CD4-positive, CD25-positive, alpha-beta regulatory T cell (primary cell): ENCODE measurements at regions not wholly inside any gene's neighbourhood (a gene's known extent, or its start where the extent isn't known, plus 50 kb on each side); places are given as distances from the start of the nearest gene placed in this dataset.
A peak's percentile ranks its signal among the peaks of the same experiment; 100 is the strongest.

Experiments
- ATAC-seq, 2 donors: fragments of 150-1000 bp; cut with Tn5 transposase; one replicate each; pipeline ENCODE4 v1.10.0; 2021; ENCODE audit warnings: low read depth in 2 of 2, moderate number of reproducible peaks in 2 of 2, moderate library complexity in 1 of 2
- DNase-seq, 3 donors: peaks; one replicate each; pipeline versions ENCODE4 v3.0.0 to v3.0.0-alpha.2; 2012 to 2022; ENCODE audit warnings: mixed read lengths in 1 of 3
- H3K27ac ChIP-seq: one replicate; pipeline ENCODE4 v1.7.0; 2013; ENCODE audit warnings: mild to moderate bottlenecking, low read length; ENCODE audit not compliant: insufficient read depth, poor library complexity, severe bottlenecking
- H3K27me3 ChIP-seq: one replicate; pipeline ENCODE4 v1.7.0; 2013; ENCODE audit warnings: low read length; ENCODE audit not compliant: control insufficient read depth, insufficient read depth
- H3K36me3 ChIP-seq: one replicate; pipeline ENCODE4 v1.7.0; 2013; ENCODE audit warnings: mild to moderate bottlenecking, low read length, moderate library complexity; ENCODE audit not compliant: control insufficient read depth, insufficient read depth
- H3K4me1 ChIP-seq: 2 replicates; pipeline ENCODE4 v1.7.0; 2013; ENCODE audit warnings: mild to moderate bottlenecking, low read length; ENCODE audit not compliant: insufficient read depth, control insufficient read depth, poor library complexity, severe bottlenecking
- H3K4me3 ChIP-seq: one replicate; pipeline ENCODE4 v1.7.0; 2013; ENCODE audit warnings: low read depth, mild to moderate bottlenecking, low read length, moderate library complexity
- H3K9me3 ChIP-seq, 2 experiments: 1 replicate in 1 of 2; 2 replicates in 1 of 2; pipeline ENCODE4 v1.7.0; 2013; ENCODE audit warnings: low read length in 2 of 2, mild to moderate bottlenecking in 1 of 2, moderate library complexity in 1 of 2; ENCODE audit not compliant: control insufficient read depth in 2 of 2
- H3K27ac Mint-ChIP-seq, 3 donors: one replicate each; pipeline ENCODE4 v1.8.0; 2020 to 2022; ENCODE audit warnings: mild to moderate bottlenecking in 3 of 3, mixed read lengths in 3 of 3, moderate library complexity in 2 of 3
- H3K27me3 Mint-ChIP-seq: one replicate; pipeline ENCODE4 v1.8.0; 2022; ENCODE audit warnings: mild to moderate bottlenecking, mixed read lengths
- H3K36me3 Mint-ChIP-seq: one replicate; pipeline ENCODE4 v1.8.0; 2020; ENCODE audit warnings: mixed read lengths
- H3K4me1 Mint-ChIP-seq, 4 donors: one replicate each; pipeline ENCODE4 v1.8.0; 2020 to 2022; ENCODE audit warnings: mixed read lengths in 4 of 4, mild to moderate bottlenecking in 1 of 4
- H3K4me3 Mint-ChIP-seq, 4 donors: one replicate each; pipeline ENCODE4 v1.8.0; 2020 to 2022; ENCODE audit warnings: mild to moderate bottlenecking in 4 of 4, mixed read lengths in 4 of 4, moderate library complexity in 3 of 4
- H3K9me3 Mint-ChIP-seq, 7 donors: one replicate each; pipeline ENCODE4 v1.8.0; 2020 to 2022; ENCODE audit warnings: mixed read lengths in 7 of 7, mild to moderate bottlenecking in 3 of 7, moderate library complexity in 2 of 7

- H3K4me1 ChIP-seq = no peaks in the 10 kb centered on the region
- H3K36me3 ChIP-seq = no peaks in the 10 kb centered on the region
- no peak overlapping the region for H3K4me3 ChIP-seq
- H3K27me3 Mint-ChIP-seq = peaks cover 16% of the 10 kb centered on the region
- H3K27me3 ChIP-seq = no peaks in the 10 kb centered on the region
- H3K4me3 Mint-ChIP-seq = no peak overlapping the region
- no peaks in the 10 kb centered on the region for H3K9me3 ChIP-seq
- DNase-seq = no peak
- ATAC-seq = no peak
- H3K36me3 Mint-ChIP-seq = no peaks in the 10 kb centered on the region
- H3K27ac ChIP-seq = no peak overlapping the region
- no peak overlapping the region for H3K27ac Mint-ChIP-seq
- no peaks in the 10 kb centered on the region for H3K9me3 Mint-ChIP-seq
- no peaks in the 10 kb centered on the region for H3K4me1 Mint-ChIP-seq
Measured at GRCh38 chr11:134786636-134787035, 374.6 kb upstream of the B3GAT1 start.

DNA sequence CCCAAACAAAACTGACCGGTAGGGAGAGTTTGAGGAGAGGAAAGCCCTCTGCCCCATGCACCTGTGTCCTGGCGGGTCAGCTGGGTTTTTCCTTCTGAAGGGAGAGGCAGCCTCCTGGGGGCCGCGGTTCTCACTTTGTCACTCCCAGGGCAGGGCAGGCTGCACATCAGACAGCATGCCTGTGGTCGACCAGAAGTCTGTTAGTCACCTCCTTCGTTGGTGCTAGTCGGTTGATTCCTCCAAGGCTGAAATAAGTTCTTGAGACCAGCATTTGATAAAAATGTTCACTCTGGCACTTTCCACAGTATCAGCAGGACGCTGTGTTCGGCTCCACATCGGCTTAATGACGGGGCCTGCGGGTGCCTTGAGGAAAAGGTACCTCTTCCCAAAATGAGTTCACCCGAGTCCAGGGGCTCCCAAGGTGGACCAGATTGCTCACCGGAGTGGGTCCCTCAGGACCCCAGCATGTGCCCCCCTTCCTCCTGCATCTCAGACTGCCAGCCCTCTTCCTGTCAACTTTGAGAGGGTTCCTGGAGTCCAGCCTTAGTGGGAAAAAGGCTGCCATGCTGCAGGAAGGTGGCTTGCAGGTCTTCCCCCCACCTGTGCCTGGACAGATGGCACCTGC, 373.7 kb upstream of the B3GAT1 start:
- no peaks in the 10 kb centered on the region for H3K9me3 ChIP-seq
- no peak overlapping the region for H3K4me3 Mint-ChIP-seq
- no peaks in the 10 kb centered on the region for H3K9me3 Mint-ChIP-seq
- no peaks in the 10 kb centered on the region for H3K36me3 Mint-ChIP-seq
- H3K4me3 ChIP-seq = no peak overlapping the region
- no peak overlapping the region for H3K27ac Mint-ChIP-seq
- no peaks in the 10 kb centered on the region for H3K4me1 ChIP-seq
- no peaks in the 10 kb centered on the region for H3K27me3 ChIP-seq
- no peaks in the 10 kb centered on the region for H3K36me3 ChIP-seq
- H3K4me1 Mint-ChIP-seq = no peaks in the 10 kb centered on the region
- DNase-seq (no peak), ATAC-seq (no peak)
- peaks cover 17% of the 10 kb centered on the region for H3K27me3 Mint-ChIP-seq
- H3K27ac ChIP-seq = no peak overlapping the region

- H3K4me3 ChIP-seq = no peak overlapping the region
- H3K27me3 ChIP-seq = no peaks in the 10 kb centered on the region
- Mint-ChIP-seq H3K27ac (no peak overlapping the region), H3K4me3 (no peak overlapping the region), H3K4me1 (no peaks in the 10 kb centered on the region), H3K27me3 (peaks cover 20% of the 10 kb centered on the region), H3K36me3 (no peaks in the 10 kb centered on the region), H3K9me3 (peaks cover 0 to 1% (median 0%) of the 10 kb centered on the region in 7 donors)
- no peaks in the 10 kb centered on the region for H3K4me1 ChIP-seq
- DNase-seq = no peak
- ATAC-seq = no peak
- H3K27ac ChIP-seq = no peak overlapping the region
- H3K9me3 ChIP-seq = no peaks in the 10 kb centered on the region
- H3K36me3 ChIP-seq = no peaks in the 10 kb centered on the region
Measured at GRCh38 chr11:134785059-134785458, 373.0 kb upstream of the B3GAT1 start.

- Histone ChIP-seq H3K27ac (no peak overlapping the region), H3K27me3 (no peaks in the 10 kb centered on the region), H3K9me3 (no peaks in the 10 kb centered on the region), H3K4me1 (no peaks in the 10 kb centered on the region), H3K4me3 (no peak overlapping the region), H3K36me3 (no peaks in the 10 kb centered on the region)
- Mint-ChIP-seq H3K27ac (no peak overlapping the region), H3K4me1 (no peaks in the 10 kb centered on the region), H3K36me3 (no peaks in the 10 kb centered on the region), H3K9me3 (peaks cover 0 to 1% (median 0%) of the 10 kb centered on the region in 7 donors), H3K4me3 (no peak overlapping the region), H3K27me3 (peaks cover 22% of the 10 kb centered on the region)
- no peak for DNase-seq
- no peak for ATAC-seq
Measured at GRCh38 chr11:134784568-134784967, 372.5 kb upstream of the B3GAT1 start.

- ATAC-seq = no peak
- H3K4me1 Mint-ChIP-seq = no peaks in the 10 kb centered on the region
Measured at GRCh38 chr11:134784046-134784445, 372.0 kb upstream of the B3GAT1 start.

GRCh38 chr11:134783234-134783633, 371.2 kb upstream of the B3GAT1 start:
- no peaks in the 10 kb centered on the region for H3K36me3 ChIP-seq

More at GRCh38 chr11:134784046-134784445, 372.0 kb upstream of the B3GAT1 start:
- H3K9me3 ChIP-seq = no peaks in the 10 kb centered on the region
- no peak for DNase-seq
- peak overlapping the region in 2 of 3 donors; percentile 4 to 30 for H3K27ac Mint-ChIP-seq
- H3K27ac ChIP-seq = no peak overlapping the region
- H3K4me3 Mint-ChIP-seq = no peak overlapping the region
- no peaks in the 10 kb centered on the region for H3K27me3 ChIP-seq
- H3K27me3 Mint-ChIP-seq = peaks cover 25% of the 10 kb centered on the region
- peaks cover 0 to 1% (median 0%) of the 10 kb centered on the region in 7 donors for H3K9me3 Mint-ChIP-seq
- H3K36me3 ChIP-seq = no peaks in the 10 kb centered on the region
- no peaks in the 10 kb centered on the region for H3K4me1 ChIP-seq
- H3K36me3 Mint-ChIP-seq = no peaks in the 10 kb centered on the region
- no peak overlapping the region for H3K4me3 ChIP-seq

GRCh38 chr11:134781380-134781866, 369.4 kb upstream of the B3GAT1 start:
- H3K4me3 Mint-ChIP-seq = no peak overlapping the region
- Histone ChIP-seq H3K9me3 (no peaks in the 10 kb centered on the region), H3K27ac (no peak overlapping the region), H3K27me3 (no peaks in the 10 kb centered on the region), H3K36me3 (no peaks in the 10 kb centered on the region), H3K4me1 (no peaks in the 10 kb centered on the region), H3K4me3 (no peak overlapping the region)
- ATAC-seq (no peak), DNase-seq (no peak)
- peaks cover 0 to 4% (median 0%) of the 10 kb centered on the region in 7 donors for H3K9me3 Mint-ChIP-seq
- H3K36me3 Mint-ChIP-seq = no peaks in the 10 kb centered on the region
- H3K27me3 Mint-ChIP-seq = peaks cover 25% of the 10 kb centered on the region
- H3K4me1 Mint-ChIP-seq = no peaks in the 10 kb centered on the region
- H3K27ac Mint-ChIP-seq = no peak overlapping the region

More at GRCh38 chr11:134783234-134783633, 371.2 kb upstream of the B3GAT1 start:
- H3K27me3 Mint-ChIP-seq = peaks cover 25% of the 10 kb centered on the region
- H3K27ac ChIP-seq = no peak overlapping the region
- H3K36me3 Mint-ChIP-seq = no peaks in the 10 kb centered on the region
- H3K9me3 Mint-ChIP-seq = peaks cover 0 to 1% (median 0%) of the 10 kb centered on the region in 7 donors
- H3K27ac Mint-ChIP-seq = peak overlapping the region in 1 of 3 donors; percentile 4
- H3K4me3 ChIP-seq = no peak overlapping the region
- H3K27me3 ChIP-seq = no peaks in the 10 kb centered on the region
- H3K9me3 ChIP-seq = no peaks in the 10 kb centered on the region
- H3K4me1 ChIP-seq = no peaks in the 10 kb centered on the region
- no peaks in the 10 kb centered on the region for H3K4me1 Mint-ChIP-seq
- no peak overlapping the region for H3K4me3 Mint-ChIP-seq
- DNase-seq = no peak
- no peak for ATAC-seq

DNA sequence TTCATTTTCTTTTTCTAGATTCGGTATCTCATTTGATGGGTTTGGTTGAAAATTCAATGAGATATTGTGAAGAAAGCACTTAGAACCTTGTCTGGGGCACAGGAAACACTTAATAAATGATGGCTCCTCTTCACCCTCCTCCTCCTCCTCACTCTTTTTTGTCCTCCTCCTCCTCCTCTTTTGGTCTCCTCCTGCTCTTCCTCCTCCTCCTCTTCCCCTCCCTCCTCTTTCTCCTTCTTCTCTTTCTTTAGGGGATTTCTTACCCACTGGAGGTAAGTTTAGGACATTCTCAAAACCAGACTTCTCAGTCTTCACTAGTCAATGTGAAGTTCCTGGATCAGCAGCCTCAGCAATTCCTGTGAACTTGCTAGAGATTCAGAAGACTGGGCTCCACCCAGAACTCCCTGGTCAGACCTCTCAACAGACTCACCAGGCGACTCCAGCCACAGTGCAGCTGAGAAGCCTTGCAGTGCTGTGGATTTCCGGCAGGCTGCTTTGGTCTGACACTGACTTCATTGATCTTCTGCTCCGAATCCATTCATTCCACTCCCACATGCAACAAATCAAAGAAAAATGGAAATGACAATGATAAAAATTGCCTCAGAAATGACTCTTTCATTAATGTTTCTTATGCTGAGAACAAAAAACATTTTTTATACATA, 368.6 kb upstream of the B3GAT1 start:
- Mint-ChIP-seq H3K4me1 (no peaks in the 10 kb centered on the region), H3K27me3 (peaks cover 25% of the 10 kb centered on the region), H3K27ac (no peak overlapping the region), H3K9me3 (peaks cover 0 to 4% (median 0%) of the 10 kb centered on the region in 7 donors), H3K36me3 (no peaks in the 10 kb centered on the region), H3K4me3 (no peak overlapping the region)
- Histone ChIP-seq H3K27me3 (no peaks in the 10 kb centered on the region), H3K9me3 (no peaks in the 10 kb centered on the region), H3K4me1 (no peaks in the 10 kb centered on the region), H3K27ac (no peak overlapping the region), H3K36me3 (no peaks in the 10 kb centered on the region), H3K4me3 (no peak overlapping the region)
- ATAC-seq (no peak), DNase-seq (no peak)
